OCI-LY7 (cell line): ENCODE measurements at regions not wholly inside any gene's neighbourhood (a gene's known extent, or its start where the extent isn't known, plus 50 kb on each side); places are given as distances from the start of the nearest gene placed in this dataset.

Experiments
- BruUV-seq: library from RNA; stranded (reverse); fragments of 400-500 nt; replicated peaks from 2 replicates; lab custom pipeline; 2021; lab: Mats Ljungman, UMichigan
- CTCF ChIA-PET: fragments of 300-600 bp; sonication (Branson Sonifier 250); formaldehyde crosslinking; loops from one replicate; lab custom pipeline; 2022; ENCODE audit warnings: antibody characterized with exemption; ENCODE audit not compliant: unreplicated experiment; lab: Charles Lee
- POLR2A ChIA-PET: fragments of 300-600 bp; sonication (Branson Sonifier 250); formaldehyde crosslinking; loops from one replicate; lab custom pipeline; 2022; ENCODE audit warnings: antibody characterized with exemption; lab: Charles Lee
- DNase-seq: peaks from one replicate; pipeline ENCODE4 v3.0.0-alpha.2; 2015; ENCODE audit warnings: low spot score
- H2AFZ ChIP-seq: fragments of 200-600 bp; sonication (generic), shearing (Covaris generic); 2 replicates; pipeline ENCODE4 v1.6.1; 2014; ENCODE audit warnings: mild to moderate bottlenecking, antibody characterized with exemption, low read length, moderate library complexity
- H3K27ac ChIP-seq: fragments of 200-600 bp; sonication (generic); 2 replicates; pipeline ENCODE4 v1.5.1; 2014; ENCODE audit warnings: mixed run types, low read depth, mild to moderate bottlenecking, moderate library complexity, low read length, inconsistent platforms; ENCODE audit not compliant: poor library complexity, severe bottlenecking
- H3K36me3 ChIP-seq: fragments of 200-600 bp; sonication (generic); 2 replicates; pipeline ENCODE4 v1.6.1; 2014; ENCODE audit warnings: mild to moderate bottlenecking, antibody characterized with exemption, low read length, moderate library complexity, mixed read lengths; ENCODE audit not compliant: insufficient read depth
- H3K4me1 ChIP-seq: fragments of 200-600 bp; sonication (generic); 2 replicates; pipeline ENCODE4 v1.5.1; 2014; ENCODE audit warnings: mild to moderate bottlenecking, low read length; ENCODE audit not compliant: insufficient read depth, poor library complexity, severe bottlenecking
- H3K4me2 ChIP-seq: fragments of 200-600 bp; sonication (generic); 2 replicates; pipeline ENCODE4 v1.6.1; 2014; ENCODE audit warnings: mild to moderate bottlenecking, low read length
- H3K4me3 ChIP-seq: fragments of 200-600 bp; sonication (generic); 2 replicates; pipeline ENCODE4 v1.5.1; 2014; ENCODE audit warnings: mild to moderate bottlenecking, low read depth, low read length; ENCODE audit not compliant: poor library complexity, severe bottlenecking
- H3K79me2 ChIP-seq: fragments of 200-600 bp; sonication (generic); 2 replicates; pipeline ENCODE4 v1.6.1; 2016; ENCODE audit warnings: low read depth, mild to moderate bottlenecking, low read length, moderate library complexity, mixed read lengths; ENCODE audit not compliant: insufficient read depth
- H3K9me2 ChIP-seq: fragments of 200-600 bp; sonication (generic); 2 replicates; pipeline ENCODE4 v1.6.1; 2016; ENCODE audit warnings: mild to moderate bottlenecking, low read length, mixed read lengths; ENCODE audit not compliant: insufficient read depth
- H3K9me3 ChIP-seq: fragments of 200-600 bp; sonication (generic); 2 replicates; pipeline ENCODE4 v1.6.1; 2014; ENCODE audit warnings: mild to moderate bottlenecking, mixed run types, low read length, mixed read lengths
- H4K20me1 ChIP-seq: fragments of 200-600 bp; sonication (generic); 2 replicates; pipeline ENCODE4 v1.6.1; 2014; ENCODE audit warnings: mild to moderate bottlenecking, antibody characterized with exemption, low read length, moderate library complexity, mixed read lengths; ENCODE audit not compliant: insufficient read depth
- CTCF ChIP-seq: fragments of 200-600 bp; sonication (generic); conservative IDR thresholded peaks from 2 replicates; pipeline ENCODE4 v1.5.1; 2014; ENCODE audit warnings: mild to moderate bottlenecking, antibody characterized with exemption, low read length, moderate library complexity, mixed read lengths
- EZH2phosphoT487 ChIP-seq: fragments of 200-600 bp; sonication (generic); IDR thresholded peaks from 2 replicates; pipeline ENCODE4 v1.6.1; 2018; ENCODE audit warnings: low read depth, borderline replicate concordance, mild to moderate bottlenecking, mixed run types, antibody characterized with exemption, low read length, moderate library complexity, mixed read lengths
- intact Hi-C: fragments of 100-400 bp; cut with micrococcal nuclease; formaldehyde crosslinking; loops from one replicate; pipeline ENCODE4 v1.10.0; 2022; ENCODE audit not compliant: unreplicated experiment

- Histone ChIP-seq H3K36me3 (no peaks in the 10 kb centered on the region), H3K9me3 (no peaks in the 10 kb centered on the region), H3K4me2 (no peak overlapping the region), H2AFZ (no peak overlapping the region), H4K20me1 (no peaks in the 10 kb centered on the region), H3K27ac (no peak overlapping the region), H3K79me2 (no peaks in the 10 kb centered on the region), H3K9me2 (no peaks in the 10 kb centered on the region), H3K4me3 (no peak overlapping the region), H3K4me1 (no peaks in the 10 kb centered on the region)
- ChIA-PET CTCF (no interaction called here), POLR2A (no interaction called here)
- DNase-seq = no peak
- intact Hi-C loops = no loop called here
- no peak for TF ChIP-seq EZH2phosphoT487
- no peak for TF ChIP-seq CTCF
- BruUV-seq = no TSS peak
These were observed 168.5 kb downstream of the CBLN2 start for GRCh38 chr18:72375618-72376017.

DNA sequence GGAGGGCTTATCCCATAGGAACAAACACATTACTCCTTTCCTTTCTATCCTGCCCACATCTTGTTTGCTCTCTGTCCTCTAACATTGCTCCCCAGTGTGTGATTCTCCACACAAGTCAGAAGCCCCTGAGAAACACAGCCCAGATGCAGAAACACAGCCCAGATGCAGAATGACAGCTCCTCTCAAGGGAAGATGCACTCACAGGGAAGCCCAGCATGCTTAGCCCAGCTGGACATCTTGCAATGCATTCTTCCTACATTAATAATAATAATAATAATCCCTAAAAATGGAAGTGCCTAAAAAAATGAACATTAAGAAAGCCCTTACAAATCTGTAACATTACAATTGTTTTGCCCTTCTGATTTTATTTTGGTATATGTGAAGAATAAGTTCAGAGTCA is 172.1 kb downstream of the CBLN2 start:
- no peaks in the 10 kb centered on the region for H3K4me1 ChIP-seq
- H3K9me3 ChIP-seq = no peaks in the 10 kb centered on the region
- DNase-seq = no peak
- no peak overlapping the region for H2AFZ ChIP-seq
- no TSS peak for BruUV-seq
- H3K4me3 ChIP-seq = no peak overlapping the region
- ChIA-PET CTCF (no interaction called here), POLR2A (no interaction called here)
- TF ChIP-seq EZH2phosphoT487 = no peak
- no peak for TF ChIP-seq CTCF
- no peak overlapping the region for H3K27ac ChIP-seq
- intact Hi-C loops = no loop called here
- no peaks in the 10 kb centered on the region for H3K36me3 ChIP-seq
- H3K9me2 ChIP-seq = no peaks in the 10 kb centered on the region
- H3K79me2 ChIP-seq = no peaks in the 10 kb centered on the region
- no peak overlapping the region for H3K4me2 ChIP-seq
- H4K20me1 ChIP-seq = no peaks in the 10 kb centered on the region

GRCh38 chr18:72368308-72368707 is 175.8 kb downstream of the CBLN2 start:
- Histone ChIP-seq H3K4me2 (no peak overlapping the region), H3K4me3 (no peak overlapping the region), H3K4me1 (no peaks in the 10 kb centered on the region), H3K79me2 (no peaks in the 10 kb centered on the region), H2AFZ (no peak overlapping the region), H3K9me2 (no peaks in the 10 kb centered on the region), H4K20me1 (no peaks in the 10 kb centered on the region), H3K36me3 (no peaks in the 10 kb centered on the region), H3K9me3 (no peaks in the 10 kb centered on the region), H3K27ac (no peak overlapping the region)
- POLR2A ChIA-PET = no interaction called here
- TF ChIP-seq EZH2phosphoT487 = no peak
- no peak for TF ChIP-seq CTCF
- CTCF ChIA-PET = no interaction called here
- BruUV-seq = no TSS peak
- intact Hi-C loops = no loop called here
- DNase-seq = no peak
